ENCODE measurements at regions not wholly inside any gene's neighbourhood (a gene's known extent, or its start where the extent isn't known, plus 50 kb on each side); places are given as distances from the start of the nearest gene placed in this dataset.

GRCh38 chr4:155603360-155603891, 63.2 kb upstream of the GUCY1A1 start:
- TF ChIP-seq CTCF (IDR thresholded peaks at IDR 0.05; ENCODE audit: low read depth, low read length), result no peak
- TF ChIP-seq EZH2phosphoT487 (IDR thresholded peaks at IDR 0.05; ENCODE audit: low read depth), result no peak
